ENCODE measurements at regions not wholly inside any gene's neighbourhood (a gene's known extent, or its start where the extent isn't known, plus 50 kb on each side); places are given as distances from the start of the nearest gene placed in this dataset.

- Mint-ChIP-seq H3K9me3 (ENCODE audit: low read depth) (peaks cover 8% of the 10 kb centered on the region), H3K4me3 (ENCODE audit: low read depth) (no peak overlapping the region), H3K27ac (no peak overlapping the region), H3K27me3 (peaks cover 4% of the 10 kb centered on the region), H3K36me3 (ENCODE audit: insufficient read depth) (peaks cover 2% of the 10 kb centered on the region), H3K4me1 (ENCODE audit: low read depth) (peaks cover 2% of the 10 kb centered on the region)
- DNase-seq (ENCODE audit: low spot score, unreplicated experiment) = no peak
- TF ChIP-seq CTCF (IDR thresholded peaks at IDR 0.05; ENCODE audit: unreplicated experiment) = no peak
Measured at GRCh38 chr12:95397571-95397970, 76.4 kb upstream of the METAP2 start.

GRCh38 chr12:95402096-95402495, 71.9 kb upstream of the METAP2 start:
- no peak for DNase-seq (ENCODE audit: low spot score, unreplicated experiment)
- Mint-ChIP-seq H3K9me3 (ENCODE audit: low read depth) (no peaks in the 10 kb centered on the region), H3K4me3 (ENCODE audit: low read depth) (no peak overlapping the region), H3K27ac (no peak overlapping the region), H3K4me1 (ENCODE audit: low read depth) (peaks cover 7% of the 10 kb centered on the region), H3K36me3 (ENCODE audit: insufficient read depth) (no peaks in the 10 kb centered on the region), H3K27me3 (peaks cover 4% of the 10 kb centered on the region)
- TF ChIP-seq CTCF (IDR thresholded peaks at IDR 0.05; ENCODE audit: unreplicated experiment) = no peak

- H3K36me3 Mint-ChIP-seq (ENCODE audit: insufficient read depth) = no peaks in the 10 kb centered on the region
- H3K9me3 Mint-ChIP-seq (ENCODE audit: low read depth) = peaks cover 3% of the 10 kb centered on the region
- peaks cover 11% of the 10 kb centered on the region for H3K4me1 Mint-ChIP-seq (ENCODE audit: low read depth)
- no peak for DNase-seq (ENCODE audit: low spot score, unreplicated experiment)
- TF ChIP-seq CTCF (IDR thresholded peaks at IDR 0.05; ENCODE audit: unreplicated experiment) = no peak
- H3K27me3 Mint-ChIP-seq = peaks cover 5% of the 10 kb centered on the region
- H3K27ac Mint-ChIP-seq = no peak overlapping the region
- H3K4me3 Mint-ChIP-seq (ENCODE audit: low read depth) = no peak overlapping the region
Measured at GRCh38 chr12:95408201-95408600, 65.8 kb upstream of the METAP2 start.

- no peak for DNase-seq (ENCODE audit: low spot score, unreplicated experiment)
- TF ChIP-seq CTCF (IDR thresholded peaks at IDR 0.05; ENCODE audit: unreplicated experiment) = no peak
- H3K27me3 Mint-ChIP-seq = peaks cover 5% of the 10 kb centered on the region
- peak overlapping the region; percentile 73 for H3K27ac Mint-ChIP-seq
- H3K9me3 Mint-ChIP-seq (ENCODE audit: low read depth) = peaks cover 3% of the 10 kb centered on the region
- no peak overlapping the region for H3K4me3 Mint-ChIP-seq (ENCODE audit: low read depth)
- H3K36me3 Mint-ChIP-seq (ENCODE audit: insufficient read depth) = no peaks in the 10 kb centered on the region
- peaks cover 13% of the 10 kb centered on the region for H3K4me1 Mint-ChIP-seq (ENCODE audit: low read depth)
Measured at GRCh38 chr12:95411057-95411456, 62.9 kb upstream of the METAP2 start.

- H3K27ac Mint-ChIP-seq = peak overlapping the region; percentile 73
- TF ChIP-seq CTCF (IDR thresholded peaks at IDR 0.05; ENCODE audit: unreplicated experiment) = no peak
- no peak for DNase-seq (ENCODE audit: low spot score, unreplicated experiment)
- peaks cover 13% of the 10 kb centered on the region for H3K4me1 Mint-ChIP-seq (ENCODE audit: low read depth)
- H3K4me3 Mint-ChIP-seq (ENCODE audit: low read depth) = no peak overlapping the region
- peaks cover 5% of the 10 kb centered on the region for H3K27me3 Mint-ChIP-seq
- H3K9me3 Mint-ChIP-seq (ENCODE audit: low read depth) = peaks cover 3% of the 10 kb centered on the region
- H3K36me3 Mint-ChIP-seq (ENCODE audit: insufficient read depth) = no peaks in the 10 kb centered on the region
Measured at GRCh38 chr12:95411466-95411865, 62.5 kb upstream of the METAP2 start.
